ENCODE measurements at regions not wholly inside any gene's neighbourhood (a gene's known extent, or its start where the extent isn't known, plus 50 kb on each side); places are given as distances from the start of the nearest gene placed in this dataset.

- Histone ChIP-seq H2BK120ac (ENCODE audit: low read depth, low read length) (no peak overlapping the region), H3K14ac (ENCODE audit: low read length in 2 of 2) (no peak overlapping the region), H3K4me3 (ENCODE audit: insufficient read depth in 1 of 2, low read depth in 1 of 2, low read length in 2 of 2) (no peak overlapping the region)
Observed at GRCh38 chr3:147185781-147186180, 220.6 kb downstream of the ZIC4 start.

GRCh38 chr3:147184794-147185193 lies 221.5 kb downstream of the ZIC4 start:
- no peaks in the 10 kb centered on the region for H3K4me1 ChIP-seq (ENCODE audit: control insufficient read depth, insufficient read depth, low read depth, low read length)
- no peaks in the 10 kb centered on the region for H3K36me3 ChIP-seq (ENCODE audit: control insufficient read depth in 1 of 2, insufficient read depth in 2 of 2, low read depth in 1 of 2, low read length in 2 of 2)
- no peak overlapping the region for H2BK12ac ChIP-seq (ENCODE audit: low read length in 2 of 2)
- H3K79me1 ChIP-seq (replicated peaks; ENCODE audit: low read length, poor library complexity, severe bottlenecking), result no peaks in the 10 kb centered on the region
- H2BK5ac ChIP-seq (ENCODE audit: low read depth, low read length, poor library complexity, severe bottlenecking), result no peak overlapping the region
- H3K9me3 ChIP-seq (ENCODE audit: control insufficient read depth, low read length), result no peaks in the 10 kb centered on the region
- no peak overlapping the region for H3K9ac ChIP-seq (ENCODE audit: low read length)
- no peak overlapping the region for H2AFZ ChIP-seq (ENCODE audit: low read depth, low read length)
- no peak overlapping the region for H3K27ac ChIP-seq (ENCODE audit: low read length, poor library complexity, severe bottlenecking)
- H3K14ac ChIP-seq (ENCODE audit: low read length in 2 of 2), result no peak overlapping the region
- H3K27me3 ChIP-seq (ENCODE audit: control insufficient read depth in 1 of 2, insufficient read depth in 1 of 2, low read length in 2 of 2), result no peaks in the 10 kb centered on the region
- H3K4ac ChIP-seq (ENCODE audit: low read depth in 1 of 2, low read length in 2 of 2), result no peak overlapping the region
- DNase-seq, result no peak
- no peak overlapping the region for H4K8ac ChIP-seq (ENCODE audit: low read length)
- 96% methylated on average over 2 of the region's 2 CpGs for WGBS
- H3K23ac ChIP-seq (ENCODE audit: low read length in 2 of 2), result no peak overlapping the region
- H2BK15ac ChIP-seq (ENCODE audit: low read depth, poor library complexity, severe bottlenecking), result no peak overlapping the region
- no peak overlapping the region for H3K18ac ChIP-seq (ENCODE audit: low read depth in 1 of 2, low read length in 2 of 2)
- no peak overlapping the region for H3K4me3 ChIP-seq (ENCODE audit: insufficient read depth in 1 of 2, low read depth in 1 of 2, low read length in 2 of 2)
- H2AK5ac ChIP-seq (ENCODE audit: low read length, severe bottlenecking), result no peak overlapping the region
- H2BK120ac ChIP-seq (ENCODE audit: low read depth, low read length), result no peak overlapping the region
- no peak overlapping the region for H4K91ac ChIP-seq (ENCODE audit: low read length)
- no peak overlapping the region for H3K4me2 ChIP-seq (ENCODE audit: low read length, poor library complexity, severe bottlenecking)

More at GRCh38 chr3:147185781-147186180, 220.6 kb downstream of the ZIC4 start:
- Histone ChIP-seq H3K18ac (ENCODE audit: low read depth in 1 of 2, low read length in 2 of 2) (no peak overlapping the region), H4K8ac (ENCODE audit: low read length) (no peak overlapping the region), H2AFZ (ENCODE audit: low read depth, low read length) (no peak overlapping the region), H3K4me1 (ENCODE audit: control insufficient read depth, insufficient read depth, low read depth, low read length) (no peaks in the 10 kb centered on the region), H3K4ac (ENCODE audit: low read depth in 1 of 2, low read length in 2 of 2) (no peak overlapping the region), H3K79me1 (replicated peaks; ENCODE audit: low read length, poor library complexity, severe bottlenecking) (no peaks in the 10 kb centered on the region), H2BK15ac (ENCODE audit: low read depth, poor library complexity, severe bottlenecking) (no peak overlapping the region), H3K9ac (ENCODE audit: low read length) (no peak overlapping the region), H4K91ac (ENCODE audit: low read length) (no peak overlapping the region), H3K23ac (ENCODE audit: low read length in 2 of 2) (no peak overlapping the region), H2BK12ac (ENCODE audit: low read length in 2 of 2) (no peak overlapping the region), H3K4me2 (ENCODE audit: low read length, poor library complexity, severe bottlenecking) (no peak overlapping the region), H3K9me3 (ENCODE audit: control insufficient read depth, low read length) (no peaks in the 10 kb centered on the region), H2BK5ac (ENCODE audit: low read depth, low read length, poor library complexity, severe bottlenecking) (no peak overlapping the region), H3K36me3 (ENCODE audit: control insufficient read depth in 1 of 2, insufficient read depth in 2 of 2, low read depth in 1 of 2, low read length in 2 of 2) (no peaks in the 10 kb centered on the region), H3K27me3 (ENCODE audit: control insufficient read depth in 1 of 2, insufficient read depth in 1 of 2, low read length in 2 of 2) (no peaks in the 10 kb centered on the region), H3K27ac (ENCODE audit: low read length, poor library complexity, severe bottlenecking) (no peak overlapping the region), H2AK5ac (ENCODE audit: low read length, severe bottlenecking) (no peak overlapping the region)
- no peak for DNase-seq

- Histone ChIP-seq H2BK15ac (ENCODE audit: low read depth, poor library complexity, severe bottlenecking) (no peak overlapping the region), H2AFZ (ENCODE audit: low read depth, low read length) (no peak overlapping the region), H3K14ac (ENCODE audit: low read length in 2 of 2) (no peak overlapping the region), H3K4me2 (ENCODE audit: low read length, poor library complexity, severe bottlenecking) (no peak overlapping the region), H3K4me3 (ENCODE audit: insufficient read depth in 1 of 2, low read depth in 1 of 2, low read length in 2 of 2) (no peak overlapping the region), H2BK12ac (ENCODE audit: low read length in 2 of 2) (no peak overlapping the region), H2BK120ac (ENCODE audit: low read depth, low read length) (no peak overlapping the region), H3K23ac (ENCODE audit: low read length in 2 of 2) (no peak overlapping the region), H3K36me3 (ENCODE audit: control insufficient read depth in 1 of 2, insufficient read depth in 2 of 2, low read depth in 1 of 2, low read length in 2 of 2) (no peaks in the 10 kb centered on the region), H3K27me3 (ENCODE audit: control insufficient read depth in 1 of 2, insufficient read depth in 1 of 2, low read length in 2 of 2) (no peaks in the 10 kb centered on the region), H3K9ac (ENCODE audit: low read length) (no peak overlapping the region), H4K8ac (ENCODE audit: low read length) (no peak overlapping the region), H3K4ac (ENCODE audit: low read depth in 1 of 2, low read length in 2 of 2) (no peak overlapping the region), H3K27ac (ENCODE audit: low read length, poor library complexity, severe bottlenecking) (no peak overlapping the region), H3K4me1 (ENCODE audit: control insufficient read depth, insufficient read depth, low read depth, low read length) (no peaks in the 10 kb centered on the region), H3K18ac (ENCODE audit: low read depth in 1 of 2, low read length in 2 of 2) (no peak overlapping the region), H4K91ac (ENCODE audit: low read length) (no peak overlapping the region), H2BK5ac (ENCODE audit: low read depth, low read length, poor library complexity, severe bottlenecking) (no peak overlapping the region), H3K79me1 (replicated peaks; ENCODE audit: low read length, poor library complexity, severe bottlenecking) (no peaks in the 10 kb centered on the region), H3K9me3 (ENCODE audit: control insufficient read depth, low read length) (peaks cover 14% of the 10 kb centered on the region), H2AK5ac (ENCODE audit: low read length, severe bottlenecking) (no peak overlapping the region)
- DNase-seq, result no peak
- WGBS, result 98% methylated on average over 3 of the region's 4 CpGs
Observed at GRCh38 chr3:147173257-147173656, 233.1 kb downstream of the ZIC4 start.

DNA sequence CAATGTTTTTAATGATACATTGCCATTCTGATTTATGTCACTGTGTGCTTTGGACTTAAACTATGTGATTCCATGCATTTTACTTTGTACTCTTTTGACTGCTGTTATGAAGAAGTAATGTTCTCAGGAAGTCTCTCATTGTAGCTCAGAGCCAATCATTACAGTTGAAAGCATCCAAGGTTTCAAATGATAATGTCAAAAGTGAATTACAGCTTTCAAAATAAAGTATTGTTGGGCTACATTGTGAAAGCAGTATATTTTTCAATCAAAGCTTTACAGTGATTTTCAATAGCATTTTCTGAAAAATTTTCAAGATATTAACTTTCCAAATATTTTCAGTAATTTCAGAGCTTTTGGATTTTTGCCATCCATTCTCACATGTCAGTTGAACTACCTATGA lies 243.6 kb downstream of the ZIC4 start:
- Histone ChIP-seq H3K18ac (ENCODE audit: low read depth in 1 of 2, low read length in 2 of 2) (no peak overlapping the region), H3K4me2 (ENCODE audit: low read length, poor library complexity, severe bottlenecking) (no peak overlapping the region), H3K4me3 (ENCODE audit: insufficient read depth in 1 of 2, low read depth in 1 of 2, low read length in 2 of 2) (no peak overlapping the region), H2AFZ (ENCODE audit: low read depth, low read length) (no peak overlapping the region), H2BK120ac (ENCODE audit: low read depth, low read length) (no peak overlapping the region), H3K27ac (ENCODE audit: low read length, poor library complexity, severe bottlenecking) (no peak overlapping the region), H3K9me3 (ENCODE audit: control insufficient read depth, low read length) (no peaks in the 10 kb centered on the region), H3K36me3 (ENCODE audit: control insufficient read depth in 1 of 2, insufficient read depth in 2 of 2, low read depth in 1 of 2, low read length in 2 of 2) (no peaks in the 10 kb centered on the region), H4K91ac (ENCODE audit: low read length) (no peak overlapping the region), H3K4ac (ENCODE audit: low read depth in 1 of 2, low read length in 2 of 2) (no peak overlapping the region), H2BK5ac (ENCODE audit: low read depth, low read length, poor library complexity, severe bottlenecking) (no peak overlapping the region), H2AK5ac (ENCODE audit: low read length, severe bottlenecking) (no peak overlapping the region), H2BK12ac (ENCODE audit: low read length in 2 of 2) (no peak overlapping the region), H2BK15ac (ENCODE audit: low read depth, poor library complexity, severe bottlenecking) (no peak overlapping the region), H3K9ac (ENCODE audit: low read length) (no peak overlapping the region), H3K4me1 (ENCODE audit: control insufficient read depth, insufficient read depth, low read depth, low read length) (no peaks in the 10 kb centered on the region), H3K27me3 (ENCODE audit: control insufficient read depth in 1 of 2, insufficient read depth in 1 of 2, low read length in 2 of 2) (no peaks in the 10 kb centered on the region), H3K14ac (ENCODE audit: low read length in 2 of 2) (no peak overlapping the region), H4K8ac (ENCODE audit: low read length) (no peak overlapping the region), H3K79me1 (replicated peaks; ENCODE audit: low read length, poor library complexity, severe bottlenecking) (no peaks in the 10 kb centered on the region), H3K23ac (ENCODE audit: low read length in 2 of 2) (no peak overlapping the region)
- DNase-seq, result no peak
